ENCODE measurements at regions not wholly inside any gene's neighbourhood (a gene's known extent, or its start where the extent isn't known, plus 50 kb on each side); places are given as distances from the start of the nearest gene placed in this dataset.
"Not testable (repeated sequence)": the region's sequence is repeated elsewhere in the genome, so short reads cannot be mapped to it uniquely, and the experiment has no call there.

GRCh38 chr1:14421295-14421976 is 177.0 kb upstream of the KAZN start:
- no peak for DNase-seq

- DNase-seq, result no peak
These were observed 176.4 kb upstream of the KAZN start for GRCh38 chr1:14421977-14422609.

DNA sequence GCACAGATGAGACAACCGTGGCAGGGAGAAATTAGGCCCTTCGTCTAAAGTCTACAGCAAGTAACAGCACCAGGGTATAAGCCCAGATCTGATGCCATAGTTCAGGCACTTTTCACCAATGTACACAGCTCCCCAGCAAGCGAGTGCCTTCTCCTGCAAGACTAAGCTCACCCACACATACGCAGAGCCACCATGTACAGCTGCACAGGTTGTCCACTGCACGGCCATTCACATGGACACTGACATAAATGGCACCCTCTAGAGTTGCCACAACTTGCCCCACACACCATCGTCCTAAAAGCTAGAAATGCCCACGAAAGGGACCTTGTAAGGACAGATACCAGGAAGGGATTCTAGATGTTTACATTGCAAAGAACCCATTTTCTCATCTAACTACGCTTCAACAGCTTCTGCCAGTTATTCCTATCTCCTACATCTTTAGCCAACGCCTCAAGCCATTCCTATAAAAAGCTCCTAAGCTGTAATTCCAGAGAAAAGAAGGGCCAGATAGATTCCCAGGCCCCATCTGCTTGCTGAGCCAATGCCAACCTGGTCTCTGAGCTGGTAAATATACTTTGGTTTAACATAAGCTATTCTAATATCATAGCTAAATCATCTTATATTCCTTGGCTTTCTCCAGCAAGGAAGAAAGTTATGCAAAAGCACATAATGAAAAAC is 174.0 kb upstream of the KAZN start:
- DNase-seq, result no peak

DNA sequence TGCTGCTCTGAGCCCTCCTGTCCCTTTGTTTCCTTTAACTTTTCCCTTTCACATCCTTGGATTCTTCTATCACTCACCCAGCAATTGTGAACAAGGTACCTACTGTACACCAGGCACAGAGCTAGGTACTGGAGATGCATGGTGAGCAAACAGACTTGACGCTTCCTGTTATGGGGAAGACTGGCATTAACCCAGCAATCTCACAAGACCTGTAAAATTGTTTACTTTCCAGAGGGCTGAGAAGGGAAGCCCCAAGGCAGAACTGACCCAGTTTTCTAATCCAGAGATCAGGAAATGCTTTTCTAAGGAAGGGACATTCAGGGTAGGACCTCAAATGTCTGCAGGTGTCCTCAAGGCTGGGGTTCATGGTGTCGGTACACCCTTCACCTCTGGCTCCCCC is 171.6 kb upstream of the KAZN start:
- no peak for DNase-seq

DNA sequence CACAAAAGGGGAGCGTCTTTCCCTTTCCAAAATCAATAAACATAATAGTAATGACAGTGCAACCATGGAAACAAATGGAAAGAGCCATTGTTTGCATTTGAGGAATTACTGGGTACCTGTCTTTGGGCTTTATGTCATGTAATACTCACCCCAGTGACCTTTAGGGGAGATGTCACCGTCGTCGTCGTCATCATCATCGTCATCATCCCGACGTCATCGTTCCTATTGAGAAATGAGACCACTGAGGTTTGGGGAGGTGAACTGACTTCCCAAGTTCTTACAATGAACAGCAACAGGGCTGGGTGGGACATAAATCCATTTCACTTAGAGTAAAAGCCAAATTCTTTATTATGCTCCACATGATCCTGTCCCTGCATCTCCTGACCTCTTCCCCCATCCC is 168.9 kb upstream of the KAZN start:
- DNase-seq, result no peak

GRCh38 chr1:14432728-14433127 is 165.8 kb upstream of the KAZN start:
- DNase-seq, result not testable (repeated sequence)

- DNase-seq, result no peak
These were observed 163.0 kb upstream of the KAZN start for GRCh38 chr1:14435368-14436023.

GRCh38 chr1:14437417-14437918 is 161.0 kb upstream of the KAZN start:
- no peak for DNase-seq

DNA sequence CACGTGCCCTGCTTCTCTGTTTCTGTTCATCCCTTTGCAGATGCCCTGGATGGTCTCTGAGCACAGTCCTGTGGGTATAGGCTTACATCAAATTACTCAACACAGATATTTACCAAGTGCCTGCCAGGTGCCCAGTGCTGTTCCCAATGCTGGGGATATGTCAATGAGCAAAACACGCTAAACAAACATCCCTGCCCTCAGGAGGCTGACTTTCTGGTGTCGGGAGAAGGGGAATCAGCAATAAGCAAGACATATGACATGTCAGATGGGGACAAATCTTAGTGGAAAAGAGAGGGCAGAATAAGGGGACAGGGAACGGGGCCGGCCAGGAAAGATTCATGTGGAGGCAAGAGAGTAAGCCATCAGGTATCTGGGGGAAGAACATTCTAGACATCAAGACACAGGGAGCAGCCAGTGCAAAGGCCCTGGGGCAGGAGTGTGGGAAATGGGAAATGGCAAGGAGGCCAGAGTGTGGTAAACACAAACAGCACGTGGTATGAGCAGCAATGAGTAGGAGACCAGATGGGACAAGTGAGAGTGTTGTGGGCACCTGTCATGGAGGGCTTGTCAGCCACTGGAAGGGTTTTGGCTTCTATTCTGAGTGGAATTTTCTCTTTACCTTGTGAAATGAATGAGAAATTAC is 160.2 kb upstream of the KAZN start:
- no peak for DNase-seq

GRCh38 chr1:14439015-14439414 is 159.5 kb upstream of the KAZN start:
- no peak for DNase-seq

DNA sequence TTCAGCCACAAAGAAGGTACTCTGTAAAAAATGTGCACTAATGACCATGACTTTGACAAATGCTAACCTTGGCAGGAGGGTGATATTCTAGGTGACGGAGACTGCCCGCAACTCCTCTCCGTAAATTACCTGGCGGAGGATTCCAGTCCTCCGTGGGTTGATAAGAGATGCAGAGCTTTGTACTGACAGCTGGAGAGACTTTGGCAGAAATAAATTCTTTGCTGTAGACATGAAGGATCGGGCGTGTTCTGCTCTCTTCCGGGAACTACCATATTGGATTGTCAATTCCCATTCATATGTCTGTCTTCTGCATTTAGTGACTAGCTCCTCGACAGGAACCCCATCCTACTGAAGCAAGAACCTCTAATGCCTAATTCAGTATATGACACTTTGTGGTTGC is 158.3 kb upstream of the KAZN start:
- no peak for DNase-seq

- no peak for DNase-seq
These were observed 157.8 kb upstream of the KAZN start for GRCh38 chr1:14440731-14441130.

GRCh38 chr1:14441302-14441741 is 157.2 kb upstream of the KAZN start:
- no peak for DNase-seq

DNA sequence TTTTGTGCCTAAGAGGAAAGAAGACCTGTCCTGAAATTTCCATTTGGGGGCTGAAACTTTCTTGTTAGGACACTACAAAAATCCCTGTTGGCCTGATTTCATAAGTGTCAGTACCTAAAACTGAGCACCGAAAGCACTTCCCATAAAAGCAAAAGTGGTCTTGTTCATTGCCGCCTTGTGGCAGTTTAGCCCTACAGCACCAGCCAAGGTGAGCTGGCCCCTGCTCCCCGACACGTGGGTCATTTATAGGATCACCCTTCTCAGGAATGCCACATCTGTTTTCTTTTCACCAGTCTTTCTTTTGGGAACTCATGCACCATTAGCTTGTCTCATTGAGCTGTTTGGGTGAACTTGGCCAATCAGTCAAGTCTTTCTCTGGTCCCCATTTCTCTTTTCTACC is 155.8 kb upstream of the KAZN start:
- no peak for DNase-seq

GRCh38 chr1:14443164-14443787 is 155.2 kb upstream of the KAZN start:
- no peak for DNase-seq

GRCh38 chr1:14451217-14451616 is 147.3 kb upstream of the KAZN start:
- no peak for DNase-seq

GRCh38 chr1:14452551-14452950 is 145.9 kb upstream of the KAZN start:
- no peak for DNase-seq

- DNase-seq, result no peak
These were observed 138.3 kb upstream of the KAZN start for GRCh38 chr1:14460173-14460572.

DNA sequence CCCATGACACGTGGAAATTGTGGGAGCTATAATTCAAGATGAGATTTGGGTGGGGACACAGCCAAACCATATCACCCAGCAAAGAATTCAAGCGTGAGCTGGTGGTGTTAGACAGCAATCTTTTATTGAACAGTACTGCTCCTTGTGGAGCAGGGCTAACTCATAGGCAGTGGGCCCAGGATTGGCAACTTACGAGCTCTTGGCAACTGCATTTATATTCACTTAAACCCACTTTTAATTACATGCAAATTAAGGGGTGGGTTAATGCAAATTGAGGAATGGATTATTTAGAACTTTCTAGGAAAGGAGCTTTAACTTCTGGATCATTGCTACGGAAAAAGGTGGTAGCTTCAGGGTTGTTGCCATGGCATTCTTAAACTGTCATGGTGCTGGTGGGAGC is 135.6 kb upstream of the KAZN start:
- no peak for DNase-seq

DNA sequence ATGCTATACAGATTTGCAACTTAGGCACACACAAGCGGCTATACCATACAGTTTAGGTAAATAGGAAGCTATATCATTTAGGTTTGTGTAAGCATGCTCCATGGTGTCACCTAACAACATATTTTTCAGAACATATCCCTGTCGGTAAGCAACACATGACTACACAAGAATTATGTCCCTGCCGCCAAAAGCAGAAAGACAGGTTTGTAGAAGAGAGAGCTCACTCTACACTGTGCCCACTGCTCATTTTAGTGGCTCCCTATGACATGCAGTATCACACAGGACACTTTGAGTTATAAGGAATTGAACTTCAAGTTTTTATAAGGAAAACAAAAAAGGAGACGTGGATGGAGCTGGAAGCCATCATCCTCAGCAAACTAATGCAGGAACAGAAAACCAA is 132.5 kb upstream of the KAZN start:
- no peak for DNase-seq

DNA sequence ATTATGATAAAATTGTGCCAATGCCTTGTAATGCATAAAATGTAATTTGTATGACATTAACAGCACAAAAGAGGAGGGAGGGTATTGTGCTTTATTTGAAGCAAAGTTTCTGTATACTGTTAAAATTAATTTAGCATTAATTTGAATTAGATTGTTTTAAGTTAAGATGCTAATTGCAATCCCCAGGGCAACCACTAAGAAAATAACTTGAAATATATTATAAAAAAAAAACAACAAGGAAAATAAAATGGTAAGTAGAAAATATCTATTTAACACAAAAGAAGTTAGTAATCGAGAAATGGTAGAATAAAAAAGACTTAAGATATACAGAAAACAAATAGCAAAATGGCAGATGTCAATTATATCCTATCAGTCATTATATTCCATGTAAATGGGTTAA is 131.4 kb upstream of the KAZN start:
- DNase-seq, result no peak

- DNase-seq, result no peak
These were observed 129.7 kb upstream of the KAZN start for GRCh38 chr1:14468751-14469150.

DNA sequence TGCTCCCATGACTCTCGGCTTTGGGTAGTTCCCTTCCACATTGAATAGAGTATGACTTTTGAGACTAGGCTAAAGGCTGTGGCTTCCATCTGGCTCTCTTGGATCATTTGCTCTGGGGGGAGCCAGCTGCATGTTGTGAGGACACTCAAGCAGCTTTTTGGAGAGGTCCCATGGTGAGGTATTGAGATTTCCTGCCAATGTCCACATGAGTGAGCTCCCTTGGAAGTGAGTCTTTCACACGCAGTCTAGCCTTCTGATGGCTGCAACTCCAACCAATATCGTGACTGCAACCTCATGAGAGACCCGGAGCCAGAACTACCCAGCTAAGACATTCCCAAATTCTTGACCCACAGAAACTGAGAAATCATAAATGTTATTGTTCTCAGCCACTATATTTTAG is 127.7 kb upstream of the KAZN start:
- DNase-seq, result no peak
